GM19467 (cell line): ENCODE measurements at regions not wholly inside any gene's neighbourhood (a gene's known extent, or its start where the extent isn't known, plus 50 kb on each side); places are given as distances from the start of the nearest gene placed in this dataset.
"Not testable (repeated sequence)": the region's sequence is repeated elsewhere in the genome, so short reads cannot be mapped to it uniquely, and the experiment has no call there.

Experiments
- ATAC-seq: cut with Tn5 transposase; IDR thresholded peaks from one replicate; pipeline ENCODE4 v1.9.1; 2021; ENCODE audit warnings: mild to moderate bottlenecking, moderate library complexity; ENCODE audit not compliant: unreplicated experiment

- ATAC-seq: no peak
These were observed 1367.4 kb upstream of the ACVR2A start for GRCh38 chr2:146477383-146477782.

DNA sequence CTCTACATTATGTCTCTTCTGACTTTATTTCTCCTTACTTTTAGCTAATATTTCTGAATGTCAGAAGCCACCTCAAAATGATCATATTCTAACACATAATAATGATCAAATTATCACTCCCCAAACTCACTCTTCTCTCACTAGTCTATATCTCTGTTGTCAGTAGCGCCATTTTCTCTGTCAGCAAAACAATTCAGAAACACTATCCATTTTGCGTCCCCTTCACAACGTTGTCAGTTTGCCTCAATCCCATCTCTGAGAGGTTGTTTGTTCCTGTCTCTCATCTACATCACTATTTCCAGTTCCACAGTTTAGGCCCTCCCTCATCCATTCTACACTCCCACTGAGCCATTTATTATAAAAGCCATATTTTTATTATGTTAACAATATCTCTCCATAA is 1376.3 kb upstream of the ACVR2A start:
- ATAC-seq: no peak

- ATAC-seq: no peak
These were observed 1377.4 kb upstream of the ACVR2A start for GRCh38 chr2:146467425-146467824.

DNA sequence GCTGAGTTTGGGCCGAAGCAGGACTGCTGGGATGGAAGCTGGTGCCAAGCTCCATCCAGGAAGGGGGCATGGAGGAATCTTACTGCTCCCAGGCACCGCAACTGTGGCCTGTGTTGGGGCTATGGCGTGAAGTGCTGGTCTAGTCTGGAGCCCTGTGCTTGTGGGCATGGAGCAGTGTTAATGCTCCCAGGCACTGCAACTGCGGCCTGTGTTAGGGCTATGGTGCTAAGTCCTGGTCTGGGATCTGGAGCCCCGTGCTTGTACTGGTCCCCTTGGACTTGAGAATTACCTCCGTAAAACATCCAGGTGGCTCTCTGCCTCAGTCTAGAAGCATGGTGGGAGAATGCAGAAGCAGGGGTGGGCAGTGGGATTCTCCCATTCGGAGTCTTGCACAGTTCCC is 1379.4 kb upstream of the ACVR2A start:
- no peak for ATAC-seq

DNA sequence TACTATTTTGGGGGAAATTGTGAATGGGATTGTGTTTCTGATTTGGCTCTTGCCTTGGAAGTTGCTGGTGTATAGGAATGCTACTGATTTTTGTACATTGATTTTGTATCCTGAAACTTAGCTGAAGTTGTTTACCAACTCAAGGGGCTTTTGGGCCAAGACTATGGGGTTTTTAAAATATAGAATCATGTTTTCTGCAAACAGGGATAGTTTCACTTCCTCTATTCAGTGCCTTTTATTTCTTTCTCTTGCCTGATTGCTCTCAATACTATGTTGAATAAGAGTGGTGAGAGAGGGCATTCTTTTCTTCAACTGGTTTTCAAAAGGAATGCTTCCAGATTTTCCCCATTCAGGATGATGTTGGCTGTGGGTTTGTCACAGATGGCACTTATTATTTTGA is 1383.8 kb upstream of the ACVR2A start:
- ATAC-seq: no peak

DNA sequence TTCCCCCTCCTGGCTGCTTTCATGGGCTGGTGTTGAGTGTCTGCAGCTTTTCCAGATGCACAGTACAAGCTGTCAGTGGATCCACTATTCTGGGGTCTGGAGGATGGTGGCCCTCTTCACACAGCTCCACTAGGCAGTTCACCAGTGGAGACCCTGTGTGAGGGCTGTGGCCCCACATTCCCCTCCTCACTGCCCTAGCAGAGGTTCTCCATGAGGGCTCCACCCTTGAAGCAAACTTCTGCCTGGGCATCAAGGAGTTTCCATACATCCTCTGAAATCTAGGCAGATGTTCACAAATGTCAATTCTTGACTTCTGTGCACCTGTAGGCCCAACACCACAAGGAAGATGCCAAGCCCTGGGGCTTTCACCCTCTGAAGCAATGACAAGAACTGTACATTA is 1386.2 kb upstream of the ACVR2A start:
- no peak for ATAC-seq

DNA sequence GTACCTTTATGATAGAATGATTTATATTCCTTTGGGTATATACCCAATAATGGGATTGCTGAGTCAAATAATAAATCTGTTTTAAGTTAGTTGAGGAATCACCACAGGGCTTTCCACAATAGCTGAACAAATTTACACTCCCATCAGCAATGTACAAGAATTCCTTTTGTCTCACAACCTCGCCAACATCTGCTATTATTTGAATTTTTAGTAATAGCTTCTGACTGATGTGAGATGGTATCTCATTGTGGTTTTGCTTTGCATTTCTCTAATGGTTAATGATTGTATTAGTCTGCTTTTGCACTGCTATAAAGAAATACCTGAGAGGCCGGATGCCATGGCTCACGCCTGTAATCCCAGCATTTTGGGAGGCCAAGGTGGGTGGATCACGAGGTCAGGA is 1387.6 kb upstream of the ACVR2A start:
- no peak for ATAC-seq

DNA sequence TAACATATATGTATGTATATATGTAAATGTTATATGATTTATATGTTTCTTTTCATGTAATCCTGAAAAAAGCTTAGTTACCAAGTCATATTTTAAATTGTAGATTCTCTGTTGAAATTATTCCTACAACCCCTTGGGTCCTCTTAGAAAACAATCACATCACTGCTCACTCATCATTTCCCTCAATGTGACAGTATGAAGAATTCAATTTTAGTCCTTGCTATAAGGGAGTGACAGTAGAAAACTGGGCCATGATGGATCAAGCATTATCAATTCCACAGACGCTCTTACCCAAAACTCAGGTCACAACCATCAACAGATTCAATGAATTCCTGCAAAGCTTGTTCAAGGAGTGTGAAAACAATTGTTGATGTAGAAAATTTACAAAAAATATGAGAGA is 1389.5 kb upstream of the ACVR2A start:
- ATAC-seq: no peak

DNA sequence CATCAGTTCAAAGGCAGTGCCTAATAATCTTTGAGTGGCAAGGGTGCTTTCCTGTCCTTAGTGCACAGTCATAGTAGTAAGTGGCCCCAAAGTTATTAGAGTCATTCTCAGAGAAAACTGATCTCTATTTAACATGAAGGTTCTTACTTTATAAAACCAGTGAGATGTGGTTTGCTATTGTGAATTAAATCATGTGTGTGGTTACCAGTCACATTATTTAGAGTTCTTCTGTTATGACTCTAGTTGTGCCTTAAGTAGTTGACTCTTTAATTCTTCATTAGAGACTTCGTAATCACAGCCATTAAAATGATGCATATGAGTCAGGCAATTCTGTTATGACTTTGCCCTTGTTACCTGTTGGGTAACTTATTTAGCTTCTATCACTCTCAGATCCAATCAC is 1392.9 kb upstream of the ACVR2A start:
- ATAC-seq: peak; percentile 49

- no peak for ATAC-seq
These were observed 1394.7 kb upstream of the ACVR2A start for GRCh38 chr2:146450131-146450530.

DNA sequence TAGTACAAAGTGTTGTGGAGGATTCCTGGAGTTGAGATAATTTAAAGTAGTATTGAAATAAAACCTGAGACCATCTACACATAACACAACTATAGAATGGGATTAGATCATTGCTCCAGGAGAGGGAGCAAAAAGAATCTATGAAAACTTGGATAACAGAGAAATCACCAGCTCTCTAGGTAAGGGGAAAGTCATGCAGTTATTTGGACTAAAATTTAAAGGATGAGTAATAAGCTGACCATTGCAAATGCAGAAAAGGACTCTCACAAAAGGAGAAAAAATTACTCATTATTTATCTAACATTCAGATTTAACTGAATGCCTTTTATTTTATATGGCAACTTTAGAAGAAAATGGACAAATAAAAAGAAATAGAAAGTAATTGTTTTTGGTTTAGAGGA is 1399.8 kb upstream of the ACVR2A start:
- ATAC-seq: no peak

DNA sequence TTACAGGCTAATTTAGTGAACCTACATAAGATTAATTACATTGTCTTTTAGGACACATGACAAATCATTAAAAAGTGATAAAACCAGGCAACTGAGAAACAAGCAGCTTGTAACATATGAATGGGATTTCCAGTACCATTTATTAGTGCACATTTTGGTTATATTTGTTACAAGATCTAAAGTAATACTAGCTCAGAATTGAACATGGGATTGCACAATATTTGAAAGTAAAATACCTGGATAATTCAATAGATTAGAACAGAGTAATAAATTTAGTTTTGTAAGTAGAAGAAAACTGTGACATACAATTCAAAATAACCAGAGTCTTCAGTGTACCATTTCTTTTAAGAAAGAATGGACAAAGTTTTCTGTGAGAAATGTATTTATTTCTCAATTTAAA is 1400.7 kb upstream of the ACVR2A start:
- no peak for ATAC-seq

DNA sequence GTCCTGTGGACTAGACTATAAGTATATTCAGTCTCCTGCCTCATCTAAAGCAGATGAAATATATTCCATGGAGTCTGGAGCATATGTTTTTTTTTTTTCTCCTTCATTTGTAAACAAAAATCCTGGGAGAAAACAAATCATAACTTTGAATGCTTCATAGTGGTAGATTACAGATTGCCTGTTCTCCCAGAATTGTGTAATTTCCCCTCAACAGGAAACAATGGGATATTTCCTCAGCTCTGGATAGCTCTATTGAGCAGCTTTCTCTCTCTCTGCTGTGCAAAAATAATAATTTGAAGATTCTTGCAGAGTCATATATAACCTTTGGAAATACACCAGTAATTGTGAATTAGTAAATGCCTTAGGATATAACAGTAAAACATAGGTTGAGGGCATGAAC is 1406.6 kb upstream of the ACVR2A start:
- ATAC-seq: no peak

DNA sequence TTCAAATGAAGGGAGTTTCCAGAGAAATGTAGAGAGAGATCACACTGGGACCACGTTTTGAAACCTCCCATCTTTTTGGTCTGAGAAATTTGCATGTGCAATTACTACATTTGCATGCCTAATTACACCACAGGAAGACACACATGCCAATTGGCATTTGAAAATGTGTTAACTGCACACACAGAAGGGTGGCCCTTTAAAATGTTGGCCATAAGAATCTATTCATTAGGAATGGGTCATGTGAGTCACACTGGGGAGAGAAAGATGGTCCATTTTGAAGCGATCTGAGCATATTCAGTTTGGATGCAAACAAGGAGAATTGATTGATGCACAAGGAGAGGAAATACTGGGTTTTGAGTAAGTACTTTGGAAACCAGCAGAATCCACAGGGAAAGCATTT is 1407.1 kb upstream of the ACVR2A start:
- no peak for ATAC-seq

DNA sequence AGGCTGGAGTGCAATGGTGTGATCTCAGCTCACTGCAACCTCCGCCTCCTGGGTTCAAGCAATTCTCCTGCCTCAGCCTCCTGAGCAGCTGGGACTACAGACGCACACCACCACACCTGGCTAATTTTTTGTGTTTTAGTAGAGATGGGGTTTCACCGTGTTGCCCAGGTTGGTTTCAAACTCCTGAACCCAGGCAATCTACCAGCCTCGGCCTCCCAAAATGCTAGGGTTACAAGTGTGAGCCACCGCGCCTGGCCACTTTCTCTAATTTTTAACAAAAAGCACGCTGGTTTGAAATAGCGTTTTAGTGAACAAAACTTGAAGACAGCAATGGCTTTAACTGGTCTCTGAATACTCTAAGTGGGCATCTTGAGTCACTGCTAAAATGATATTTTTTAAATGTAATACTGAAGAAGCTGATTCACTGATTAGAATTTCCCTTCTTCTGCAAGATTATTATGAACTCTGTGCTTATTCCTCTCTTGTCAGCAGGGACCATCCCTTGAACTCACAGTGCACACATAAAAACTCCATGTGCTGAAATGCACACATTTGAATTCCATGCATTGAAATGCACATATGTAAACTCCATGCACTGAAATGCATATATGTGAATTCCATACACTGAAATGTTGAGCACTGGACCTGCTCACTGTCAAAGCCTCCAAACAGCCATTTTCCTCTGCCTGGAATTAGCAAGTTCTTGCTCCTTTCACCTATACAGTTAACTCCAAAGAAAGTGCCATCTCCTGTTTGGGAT is 1411.5 kb upstream of the ACVR2A start:
- ATAC-seq: no peak

DNA sequence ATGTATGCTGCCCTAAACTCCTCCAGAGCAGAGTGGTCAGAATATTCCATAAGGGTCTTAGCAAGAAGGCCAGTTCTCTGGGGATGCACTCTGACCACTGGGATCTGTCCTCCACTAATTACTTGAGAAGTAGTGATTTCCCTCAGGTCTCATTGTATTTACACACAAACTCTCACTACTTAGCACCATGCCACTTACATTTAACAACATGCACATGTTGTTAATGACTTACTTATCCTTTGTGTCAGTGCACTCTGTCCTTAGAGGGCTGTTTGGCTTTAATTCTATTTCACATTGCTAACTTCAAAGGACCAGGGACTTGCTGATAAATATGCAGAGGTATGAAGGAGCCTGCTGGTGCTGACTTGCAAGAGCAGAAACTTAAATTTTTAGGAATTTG is 1415.5 kb upstream of the ACVR2A start:
- ATAC-seq: no peak

- ATAC-seq: no peak
These were observed 1426.9 kb upstream of the ACVR2A start for GRCh38 chr2:146417942-146418341.

DNA sequence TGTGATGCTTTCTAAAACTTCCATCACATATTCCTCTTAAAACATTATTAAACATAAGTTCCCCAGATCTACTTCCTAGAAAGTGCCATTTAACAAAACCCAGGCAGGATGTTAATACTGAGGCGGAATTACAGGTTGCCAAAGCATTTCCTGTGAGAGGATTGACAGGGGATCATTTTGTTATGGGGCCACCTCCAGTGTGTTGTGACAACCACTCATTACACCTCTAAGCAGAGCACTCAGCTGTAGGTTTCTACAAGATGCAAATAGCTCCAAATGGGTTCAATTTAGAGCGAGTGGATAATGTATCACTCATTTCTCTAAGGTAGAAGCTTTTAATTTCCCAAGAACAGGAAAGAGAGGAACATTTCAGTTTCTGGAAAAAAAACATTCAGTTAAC is 1429.5 kb upstream of the ACVR2A start:
- ATAC-seq: no peak

DNA sequence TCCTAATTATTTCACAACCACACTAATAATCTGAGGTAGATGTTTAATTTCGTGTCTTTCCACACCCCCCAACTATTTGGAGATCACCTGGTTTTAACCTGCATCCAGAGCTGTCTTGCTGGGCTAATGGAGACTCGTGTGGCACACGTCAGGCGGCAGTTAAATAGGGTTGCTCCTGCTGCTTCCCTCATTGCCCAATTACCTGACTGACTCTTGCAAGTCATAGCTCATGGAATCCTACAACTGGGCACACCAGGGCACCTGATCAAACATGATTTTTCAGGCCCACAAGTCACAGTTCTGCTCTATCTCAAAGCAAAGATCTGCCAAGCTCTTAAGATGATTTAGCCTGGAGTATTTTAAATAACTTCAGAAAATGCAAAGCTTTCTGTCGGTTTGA is 1430.4 kb upstream of the ACVR2A start:
- ATAC-seq: no peak

DNA sequence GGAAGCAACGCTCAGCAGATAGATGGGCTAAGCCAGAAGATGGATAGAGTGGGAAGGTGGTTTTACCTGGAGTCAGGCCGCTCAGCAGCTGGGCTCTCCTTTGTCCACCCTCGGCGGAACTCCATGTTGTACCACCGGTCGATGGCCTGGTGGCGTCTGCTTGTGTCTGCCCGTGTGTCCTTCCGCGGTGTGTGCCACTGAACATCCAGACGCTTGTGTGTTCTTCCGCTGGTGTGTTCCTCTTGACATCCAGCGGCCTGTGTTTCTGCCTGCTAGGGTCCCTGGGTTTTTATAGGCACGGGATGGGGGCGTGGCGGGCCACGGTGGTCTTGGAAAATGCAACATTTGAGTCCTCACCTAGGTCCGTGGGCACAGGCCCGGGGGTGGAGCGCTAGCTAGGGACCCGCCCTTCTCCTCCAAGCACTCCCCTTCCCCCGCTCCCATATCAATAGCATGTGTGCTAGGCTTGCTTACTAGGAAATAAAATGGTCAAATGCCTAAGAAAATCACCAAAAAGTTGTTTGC is 1431.7 kb upstream of the ACVR2A start:
- ATAC-seq: no peak

DNA sequence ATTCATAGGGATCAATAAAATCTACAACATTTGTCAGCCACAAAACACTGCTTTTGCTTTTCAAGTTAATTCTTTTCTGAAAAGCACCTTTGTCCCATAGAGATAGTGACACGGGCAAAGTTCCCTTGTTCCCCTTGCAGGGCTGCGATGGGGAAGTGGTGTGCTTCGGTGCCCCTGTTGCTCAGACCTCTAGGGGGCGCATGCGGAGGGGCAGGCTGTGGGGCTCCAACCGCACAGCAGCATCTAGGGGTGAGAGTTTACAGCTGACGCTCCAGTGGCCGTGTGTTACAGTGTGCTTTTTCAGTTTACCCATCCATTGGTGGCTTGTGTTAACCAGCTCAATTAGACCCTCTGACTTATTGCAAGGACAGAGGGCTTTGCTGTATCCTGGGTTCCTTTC is 1432.2 kb upstream of the ACVR2A start:
- no peak for ATAC-seq

GRCh38 chr2:146405402-146406309 is 1439.2 kb upstream of the ACVR2A start:
- ATAC-seq: not testable (repeated sequence)
